NCI-H2107 treated with DMSO at 0.1 percent for 48 hours (cell line): ENCODE measurements at regions not wholly inside any gene's neighbourhood (a gene's known extent, or its start where the extent isn't known, plus 50 kb on each side); places are given as distances from the start of the nearest gene placed in this dataset.

Source experiments
- DNase-seq: peaks from one replicate; lab custom pipeline; 2025; ENCODE audit not compliant: unreplicated experiment; lab: John Stamatoyannopoulos, UW

GRCh38 chr2:228722311-228722710 is 540.8 kb upstream of the SPHKAP start:
- no peak for DNase-seq

DNA sequence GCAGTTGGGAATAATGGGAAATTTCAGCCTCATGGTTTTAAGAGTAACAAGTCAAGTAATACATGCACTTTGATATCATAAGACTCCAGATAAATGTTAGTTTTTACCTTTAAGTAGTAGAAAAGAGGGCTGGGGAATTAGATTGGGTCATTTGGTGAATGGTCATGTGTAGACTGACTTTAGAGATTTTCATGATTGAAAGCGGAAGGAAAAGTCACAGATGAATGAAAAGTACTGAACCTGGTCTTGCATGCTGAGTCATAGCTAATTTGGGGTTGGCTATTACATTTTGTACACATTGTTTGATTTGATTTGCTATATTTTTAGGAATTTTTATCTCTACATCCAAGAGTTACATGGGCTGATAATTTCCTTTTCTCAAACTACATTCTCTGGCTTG is 539.4 kb upstream of the SPHKAP start:
- DNase-seq = no peak

- no peak for DNase-seq
Measured at GRCh38 chr2:228709788-228710371, 528.4 kb upstream of the SPHKAP start.

DNA sequence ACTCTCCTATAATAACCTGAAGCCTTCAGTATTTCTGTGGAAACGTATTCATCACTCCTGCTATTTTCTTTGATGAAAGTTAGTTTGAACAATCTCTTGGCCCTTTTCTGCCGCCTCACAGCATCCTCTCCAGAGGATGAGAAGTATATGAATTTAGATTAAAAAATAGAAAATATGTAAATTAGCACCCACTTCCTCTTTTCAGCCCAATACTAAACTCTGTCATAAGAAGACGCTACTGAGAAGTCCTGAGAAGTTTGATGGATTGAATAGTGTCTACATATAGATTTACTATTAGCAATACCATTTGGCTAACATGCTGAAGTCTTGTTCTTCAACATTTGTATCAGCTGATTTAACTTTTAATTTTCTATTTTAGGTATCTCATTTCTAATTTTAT is 526.4 kb upstream of the SPHKAP start:
- no peak for DNase-seq

DNA sequence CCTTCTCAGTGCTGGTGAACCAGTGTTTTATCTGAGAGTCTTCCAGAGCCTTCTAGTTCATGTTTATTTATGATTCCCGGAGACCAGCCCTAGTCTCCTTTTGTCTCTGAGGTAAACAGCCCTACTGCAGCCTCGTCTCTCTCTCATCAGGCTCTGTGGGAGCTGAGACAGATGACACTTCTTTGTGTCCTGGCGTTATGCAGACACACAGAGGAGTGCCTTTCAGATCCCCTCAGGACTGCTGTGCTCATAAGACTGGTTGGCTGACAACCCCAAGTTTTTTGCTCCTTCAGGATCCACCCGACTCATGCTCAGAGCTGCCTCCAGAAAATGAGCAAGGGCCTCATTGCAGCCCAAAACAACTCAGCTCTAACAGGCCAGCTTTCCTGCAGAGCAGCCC is 523.8 kb upstream of the SPHKAP start:
- DNase-seq = no peak

- DNase-seq = no peak
Measured at GRCh38 chr2:228703152-228703551, 521.7 kb upstream of the SPHKAP start.

DNA sequence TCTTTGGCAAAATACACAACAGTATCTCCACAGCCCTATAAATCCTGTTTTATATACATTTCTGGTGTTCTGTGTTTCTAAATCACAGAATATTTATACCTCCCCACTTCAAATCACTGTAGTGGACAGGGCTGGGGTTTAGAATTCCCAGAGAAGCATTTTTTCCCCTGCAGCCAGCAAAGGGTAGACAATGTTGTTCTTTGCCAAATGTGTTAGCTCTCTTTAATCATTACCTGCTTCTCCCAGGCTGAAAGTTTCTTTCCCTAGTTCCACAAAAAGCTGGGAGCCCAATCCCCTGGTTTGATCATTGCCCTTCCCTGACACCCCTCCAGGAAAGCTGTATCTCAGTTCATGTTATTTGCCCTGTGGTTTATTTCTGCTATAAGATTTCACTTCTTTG is 520.0 kb upstream of the SPHKAP start:
- no peak for DNase-seq

DNA sequence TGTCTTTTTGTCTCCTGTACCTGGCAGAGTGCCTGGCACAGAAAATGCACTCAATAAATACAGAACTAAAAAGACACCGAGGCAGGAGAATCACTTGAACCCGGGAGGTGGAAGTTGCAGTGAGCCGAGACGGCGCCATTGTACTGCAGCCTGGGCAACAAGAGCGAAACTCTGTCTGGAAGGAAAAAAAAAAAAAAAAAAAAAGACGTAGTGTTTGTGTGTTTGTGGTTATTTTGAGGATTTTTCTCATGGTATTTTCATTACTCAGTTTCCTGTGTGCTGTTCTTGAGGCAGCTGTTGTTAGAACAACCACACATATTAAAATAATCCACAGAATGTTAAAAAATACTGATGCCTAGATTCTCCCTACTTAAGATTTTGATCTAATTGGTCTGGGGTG is 519.2 kb upstream of the SPHKAP start:
- no peak for DNase-seq

GRCh38 chr2:228699888-228700287 is 518.4 kb upstream of the SPHKAP start:
- DNase-seq = no peak

DNA sequence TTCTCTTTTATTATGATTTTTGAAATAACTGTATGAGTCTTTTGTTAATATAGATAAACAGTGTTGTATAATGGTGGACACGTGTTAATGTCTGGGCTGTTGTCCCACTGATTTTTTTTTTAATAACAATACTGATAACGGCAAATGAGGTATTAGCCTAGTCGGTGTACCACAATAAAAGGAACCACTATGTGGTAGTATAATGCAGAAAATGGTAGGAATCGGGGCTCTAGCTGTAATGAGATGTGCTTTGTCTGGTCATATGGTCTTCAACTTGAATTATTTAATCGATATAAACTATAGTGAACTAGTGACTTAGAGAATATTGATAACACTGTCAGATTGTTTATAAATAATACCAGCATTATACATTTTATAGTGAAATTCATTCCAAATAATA is 517.9 kb upstream of the SPHKAP start:
- DNase-seq = no peak

- no peak for DNase-seq
Measured at GRCh38 chr2:228698963-228699362, 517.5 kb upstream of the SPHKAP start.

GRCh38 chr2:228697456-228697855 is 516.0 kb upstream of the SPHKAP start:
- no peak for DNase-seq

DNA sequence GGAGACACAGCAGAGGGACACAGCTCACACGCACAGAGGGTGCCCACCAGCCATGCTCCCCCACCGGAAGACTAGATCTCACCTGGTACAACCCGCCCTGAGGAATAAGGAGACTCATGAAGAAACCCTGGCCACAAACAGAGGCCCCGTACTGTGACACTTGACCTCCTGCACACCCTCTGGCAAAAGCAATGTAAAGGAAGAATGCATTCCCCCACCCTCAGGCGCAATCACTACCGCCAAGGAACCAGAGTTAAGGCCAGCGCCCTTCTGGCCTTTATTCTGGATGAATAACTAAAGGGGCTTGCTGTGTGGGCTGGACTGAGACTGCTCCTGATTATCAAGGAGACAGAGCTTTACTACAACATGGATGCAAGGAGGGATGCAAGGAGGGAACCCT is 509.2 kb upstream of the SPHKAP start:
- DNase-seq = no peak

DNA sequence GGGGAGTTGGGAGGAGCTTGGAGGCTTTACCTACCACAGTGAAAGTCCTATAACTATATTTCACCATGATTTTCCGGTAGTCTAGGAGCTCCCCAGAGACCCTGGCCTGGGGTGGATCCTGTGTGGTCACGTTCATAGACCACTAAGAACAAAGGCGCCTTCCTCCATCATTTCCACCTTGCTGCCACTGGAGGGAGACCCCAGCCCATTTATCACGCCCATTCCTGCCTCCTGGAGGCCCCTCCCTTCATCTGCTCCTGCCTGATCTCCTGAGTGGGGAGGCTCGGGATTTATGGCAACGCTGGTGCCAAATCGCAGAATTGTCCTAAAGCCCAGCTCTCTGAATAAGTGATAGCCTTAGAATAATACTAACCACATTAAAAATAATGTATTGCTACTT is 507.6 kb upstream of the SPHKAP start:
- peak; percentile 24 for DNase-seq

GRCh38 chr2:228688007-228688645 is 506.6 kb upstream of the SPHKAP start:
- DNase-seq = peak; percentile 74

GRCh38 chr2:228681979-228682378 is 500.5 kb upstream of the SPHKAP start:
- DNase-seq = no peak

- peak; percentile 42 for DNase-seq
Measured at GRCh38 chr2:228681426-228681825, 499.9 kb upstream of the SPHKAP start.

GRCh38 chr2:228678110-228678509 is 496.6 kb upstream of the SPHKAP start:
- DNase-seq = no peak

GRCh38 chr2:228675646-228676045 is 494.2 kb upstream of the SPHKAP start:
- no peak for DNase-seq

DNA sequence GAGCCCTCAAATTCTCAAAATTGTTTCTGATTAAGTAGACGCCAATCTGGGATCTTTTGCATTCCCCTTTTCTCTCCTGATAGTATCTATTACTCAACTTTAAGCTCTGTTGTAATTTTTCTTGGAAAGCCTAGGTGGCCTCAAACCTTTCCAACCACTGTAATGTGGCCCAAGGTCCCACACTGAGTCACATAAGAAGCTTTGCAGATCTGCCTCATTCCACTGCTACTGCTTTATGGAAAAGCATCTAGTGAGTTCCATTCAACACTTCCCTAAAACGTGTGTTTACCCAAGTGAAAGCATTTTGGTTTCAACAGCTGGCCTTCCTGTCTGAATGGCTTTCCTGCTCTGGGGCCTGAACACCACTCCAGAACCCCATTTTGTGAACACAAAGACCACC is 493.6 kb upstream of the SPHKAP start:
- no peak for DNase-seq

GRCh38 chr2:228673876-228674554 is 492.5 kb upstream of the SPHKAP start:
- no peak for DNase-seq

- DNase-seq = no peak
Measured at GRCh38 chr2:228669690-228670089, 488.2 kb upstream of the SPHKAP start.

GRCh38 chr2:228665232-228665631 is 483.7 kb upstream of the SPHKAP start:
- DNase-seq = no peak
